Liver (tissue), 8 donors: ENCODE measurements at regions not wholly inside any gene's neighbourhood (a gene's known extent, or its start where the extent isn't known, plus 50 kb on each side); places are given as distances from the start of the nearest gene placed in this dataset.
"Not testable (repeated sequence)": the region's sequence is repeated elsewhere in the genome, so short reads cannot be mapped to it uniquely, and the experiment has no call there.

ENCODE experiments used
- DNase-seq: peaks from one replicate; pipeline ENCODE4 v3.0.0-alpha.2; 2017; ENCODE audit warnings: low spot score
- H3K27ac ChIP-seq, 2 donors: one replicate each; pipeline ENCODE4 v1.7.0; 2013; ENCODE audit warnings: inconsistent platforms in 2 of 2, low read length in 2 of 2, control low read depth in 1 of 2, low read depth in 1 of 2, mild to moderate bottlenecking in 1 of 2
- H3K27me3 ChIP-seq, 4 donors: one replicate each; pipeline versions ENCODE4 v1.6.1 to v1.7.0; 2013; ENCODE audit warnings: low read length in 3 of 4, inconsistent platforms in 1 of 4, mild to moderate bottlenecking in 1 of 4, moderate library complexity in 1 of 4; ENCODE audit not compliant: control insufficient read depth in 4 of 4, insufficient read depth in 4 of 4
- H3K36me3 ChIP-seq, 4 donors: one replicate each; pipeline versions ENCODE4 v1.6.1 to v1.7.0; 2013; ENCODE audit warnings: low read length in 3 of 4, mild to moderate bottlenecking in 3 of 4, low read depth in 1 of 4, moderate library complexity in 1 of 4; ENCODE audit not compliant: control insufficient read depth in 4 of 4, insufficient read depth in 3 of 4
- H3K4me1 ChIP-seq, 4 donors: one replicate each; pipeline versions ENCODE4 v1.6.1 to v1.7.0; 2013; ENCODE audit warnings: low read length in 3 of 4, mild to moderate bottlenecking in 3 of 4, moderate library complexity in 1 of 4; ENCODE audit not compliant: control insufficient read depth in 4 of 4, insufficient read depth in 4 of 4
- H3K4me3 ChIP-seq, 3 donors: one replicate each; pipeline versions ENCODE4 v1.6.1 to v1.7.0; 2013; ENCODE audit warnings: low read length in 3 of 3, control low read depth in 1 of 3, low read depth in 1 of 3, mild to moderate bottlenecking in 1 of 3
- H3K9ac ChIP-seq, 2 donors: one replicate each; pipeline ENCODE4 v1.7.0; 2013; ENCODE audit warnings: low read length in 2 of 2, mild to moderate bottlenecking in 2 of 2, moderate library complexity in 2 of 2, control low read depth in 1 of 2, low read depth in 1 of 2
- H3K9me3 ChIP-seq, 4 donors: one replicate each; pipeline versions ENCODE4 v1.6.1 to v1.7.0; 2013; ENCODE audit warnings: low read length in 3 of 4; ENCODE audit not compliant: control insufficient read depth in 4 of 4
- EGR1 ChIP-seq, 2 donors: IDR thresholded peaks; 2 replicates each; pipeline ENCODE4 v1.6.1; 2016 to 2018; ENCODE audit warnings: antibody characterized with exemption in 2 of 2, low read depth in 2 of 2
- HNF4A ChIP-seq, 2 donors: conservative IDR thresholded peaks; 2 replicates each; pipeline ENCODE4 v1.6.1; 2016; ENCODE audit warnings: antibody characterized with exemption in 2 of 2, mild to moderate bottlenecking in 2 of 2
- JUND ChIP-seq, 2 donors: IDR thresholded peaks; 2 replicates each; pipeline ENCODE4 v1.6.1; 2016; ENCODE audit warnings: antibody characterized with exemption in 2 of 2
- RAD21 ChIP-seq, 2 donors: IDR thresholded peaks; 2 replicates each; pipeline ENCODE4 v1.6.1; 2016; ENCODE audit warnings: antibody characterized with exemption in 2 of 2, mild to moderate bottlenecking in 2 of 2
- RXRA ChIP-seq, 2 donors: IDR thresholded peaks; 2 replicates each; pipeline ENCODE4 v1.6.1; 2017 to 2018; ENCODE audit warnings: antibody characterized with exemption in 2 of 2, mild to moderate bottlenecking in 1 of 2
- SP1 ChIP-seq: IDR thresholded peaks from 2 replicates; pipeline ENCODE4 v1.6.1; 2018; ENCODE audit warnings: antibody characterized with exemption, mild to moderate bottlenecking
- YY1 ChIP-seq: IDR thresholded peaks from 2 replicates; pipeline ENCODE4 v1.6.1; 2016; ENCODE audit warnings: antibody characterized with exemption, mild to moderate bottlenecking
- WGBS: extraction: QIAGEN DNeasy Blood & Tissue Kit; methylation state at CpG from one replicate; pipeline ENCODE4 v1.1.7; 2013; 5-methylcytosine and 5-hydroxymethylcytosine counted together
- TF ChIP-seq, protein P1 (sequence below): IDR thresholded peaks from 2 replicates; pipeline ENCODE4 v1.6.1; 2016; ENCODE audit warnings: antibody characterized with exemption
- TF ChIP-seq, protein P2 (sequence below): fragments of 150-350 bp; IDR thresholded peaks from 2 replicates; pipeline ENCODE4 v1.5.1; 2017; ENCODE audit warnings: improper control_type of control experiment, low read depth, low read length; ENCODE audit not compliant: missing input control
- donor health status: healthy.
- donor health status: healthy.
- donor health status: healthy.
- donor health status: healthy.
- donor health status: healthy.

DNA sequence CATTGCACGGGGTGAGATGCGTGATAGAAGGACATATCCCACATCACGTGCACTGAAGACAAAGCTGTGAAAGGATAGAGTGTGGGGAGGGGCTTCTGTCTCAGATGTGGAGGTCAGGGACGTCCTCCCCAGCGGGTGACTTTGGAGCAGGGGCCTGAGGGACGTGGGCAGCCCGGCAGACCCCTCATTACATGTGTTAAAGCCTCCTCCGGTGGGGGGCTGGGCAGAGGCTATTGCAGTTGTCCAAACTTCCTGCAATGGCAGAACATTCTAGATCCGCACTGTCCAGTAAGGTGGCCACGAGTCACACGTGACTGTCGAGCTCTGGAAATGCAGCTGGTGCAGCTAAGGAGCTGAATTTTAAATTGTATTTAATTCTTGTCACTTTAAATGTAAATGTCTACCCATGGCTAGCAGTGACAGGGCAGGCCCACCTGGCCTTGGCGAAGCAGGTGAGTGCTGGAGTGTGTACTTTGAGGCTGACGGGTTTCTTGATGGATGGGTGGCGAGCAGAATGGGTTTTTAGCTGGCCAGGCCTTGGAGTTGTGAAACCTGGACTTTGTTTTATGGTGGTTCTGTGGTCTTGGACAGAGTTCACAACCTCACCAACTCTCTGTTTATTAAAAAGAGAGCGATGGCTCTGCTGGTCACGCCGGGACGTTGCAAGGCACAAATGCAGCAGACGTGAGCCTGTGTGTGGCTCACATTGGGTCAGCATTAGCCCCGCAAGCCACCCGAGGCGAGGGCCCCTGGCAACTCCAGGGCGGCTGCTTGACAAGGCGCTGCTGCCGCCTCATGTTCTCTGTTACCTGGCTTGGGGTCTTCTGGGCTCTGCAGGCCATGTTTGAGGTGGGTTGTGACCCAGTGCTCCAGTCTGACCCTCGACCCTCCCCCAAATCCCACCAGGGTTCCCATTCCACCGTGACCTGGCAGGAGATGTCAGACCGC lies 177.6 kb downstream of the NPIPB11 start:
- peak overlapping the region; percentile 80 to 84 for H3K27ac ChIP-seq
- H3K4me3 ChIP-seq, H3K36me3 ChIP-seq, H3K27me3 ChIP-seq, DNase-seq, H3K9me3 ChIP-seq: not testable (repeated sequence)
- H3K4me1 ChIP-seq: peaks cover 0 to 19% (median 8%) of the 10 kb centered on the region in 4 donors
- WGBS: 53% methylated on average over 28 of the region's 29 CpGs
- TF ChIP-seq HNF4A (conservative IDR thresholded peaks at IDR 0.05): peak; percentile 79 to 83
- TF ChIP-seq, protein P1, sequence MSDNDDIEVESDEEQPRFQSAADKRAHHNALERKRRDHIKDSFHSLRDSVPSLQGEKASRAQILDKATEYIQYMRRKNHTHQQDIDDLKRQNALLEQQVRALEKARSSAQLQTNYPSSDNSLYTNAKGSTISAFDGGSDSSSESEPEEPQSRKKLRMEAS: peak; percentile 75
- TF ChIP-seq RXRA (IDR thresholded peaks at IDR 0.05): peak; percentile 78 to 81
- peak; percentile 63 for TF ChIP-seq YY1
- peak in 1 of 2 donors; percentile 43 for TF ChIP-seq JUND (IDR thresholded peaks at IDR 0.05)
- TF ChIP-seq SP1: peak; percentile 81
- TF ChIP-seq, protein P2, sequence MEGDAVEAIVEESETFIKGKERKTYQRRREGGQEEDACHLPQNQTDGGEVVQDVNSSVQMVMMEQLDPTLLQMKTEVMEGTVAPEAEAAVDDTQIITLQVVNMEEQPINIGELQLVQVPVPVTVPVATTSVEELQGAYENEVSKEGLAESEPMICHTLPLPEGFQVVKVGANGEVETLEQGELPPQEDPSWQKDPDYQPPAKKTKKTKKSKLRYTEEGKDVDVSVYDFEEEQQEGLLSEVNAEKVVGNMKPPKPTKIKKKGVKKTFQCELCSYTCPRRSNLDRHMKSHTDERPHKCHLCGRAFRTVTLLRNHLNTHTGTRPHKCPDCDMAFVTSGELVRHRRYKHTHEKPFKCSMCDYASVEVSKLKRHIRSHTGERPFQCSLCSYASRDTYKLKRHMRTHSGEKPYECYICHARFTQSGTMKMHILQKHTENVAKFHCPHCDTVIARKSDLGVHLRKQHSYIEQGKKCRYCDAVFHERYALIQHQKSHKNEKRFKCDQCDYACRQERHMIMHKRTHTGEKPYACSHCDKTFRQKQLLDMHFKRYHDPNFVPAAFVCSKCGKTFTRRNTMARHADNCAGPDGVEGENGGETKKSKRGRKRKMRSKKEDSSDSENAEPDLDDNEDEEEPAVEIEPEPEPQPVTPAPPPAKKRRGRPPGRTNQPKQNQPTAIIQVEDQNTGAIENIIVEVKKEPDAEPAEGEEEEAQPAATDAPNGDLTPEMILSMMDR: peak; percentile 16
- peak in 1 of 2 donors; percentile 11 for TF ChIP-seq EGR1 (IDR thresholded peaks at IDR 0.05; ENCODE audit: low read depth in 2 of 2)
- TF ChIP-seq RAD21 (IDR thresholded peaks at IDR 0.05): peak; percentile 38 to 58
- peak overlapping the region in 1 of 2 donors; percentile 39 for H3K9ac ChIP-seq

DNA sequence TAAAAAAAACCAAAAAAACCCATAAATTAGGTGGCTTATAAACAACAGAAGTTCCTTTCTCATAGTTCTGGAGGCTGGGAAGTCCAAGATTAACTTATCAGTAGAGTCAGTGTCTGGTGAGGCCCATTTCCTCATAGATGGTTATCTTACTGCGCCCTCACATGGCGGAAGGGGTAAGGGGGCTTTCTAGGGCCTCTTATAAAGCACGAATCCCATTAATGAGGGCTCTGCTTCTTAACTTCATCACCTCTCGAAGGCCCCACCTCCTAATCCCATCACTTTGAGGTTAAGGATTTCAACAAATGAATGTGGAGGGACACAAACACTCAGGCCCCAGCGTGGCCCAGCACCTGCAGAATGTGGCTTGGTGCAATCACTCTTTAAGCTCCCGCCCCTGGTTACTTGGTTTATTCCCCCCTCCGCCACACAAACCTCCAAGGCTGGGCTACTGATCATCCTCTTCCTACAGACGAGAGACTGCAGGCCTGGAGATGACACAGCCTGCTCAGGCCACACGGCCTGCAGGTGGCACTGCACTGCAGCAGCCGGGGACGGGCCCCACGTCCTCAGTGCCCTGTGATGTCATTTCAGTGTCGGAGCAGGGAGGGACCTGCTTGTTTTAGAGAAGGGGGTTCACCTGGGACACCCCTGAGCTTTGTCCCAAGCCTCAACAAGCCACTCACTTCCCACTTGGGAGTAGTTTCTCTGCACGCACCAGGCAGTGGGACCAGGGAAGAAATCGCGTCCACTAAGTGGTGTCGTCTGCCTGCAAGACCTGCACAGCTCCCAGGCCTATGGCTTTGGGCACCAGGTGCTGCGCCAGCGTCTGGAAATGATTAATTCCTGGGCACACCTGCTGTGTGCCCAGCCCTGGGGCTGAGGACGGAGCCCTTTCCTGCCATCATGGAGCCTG lies 178.5 kb downstream of the NPIPB11 start:
- not testable (repeated sequence) for H3K27me3 ChIP-seq, DNase-seq, H3K9me3 ChIP-seq, H3K36me3 ChIP-seq, H3K4me3 ChIP-seq
- TF ChIP-seq RAD21 (IDR thresholded peaks at IDR 0.05) (peak; percentile 70 to 71), RXRA (IDR thresholded peaks at IDR 0.05) (peak; percentile 14 to 30)
- TF ChIP-seq, protein P2: peak; percentile 44
- WGBS: 34% methylated on average over 19 of the region's 20 CpGs
- H3K9ac ChIP-seq: peak overlapping the region in 1 of 2 donors; percentile 42
- H3K27ac ChIP-seq: peak overlapping the region; percentile 80 to 84
- H3K4me1 ChIP-seq: peaks cover 0 to 19% (median 8%) of the 10 kb centered on the region in 4 donors
